ENCODE measurements at regions not wholly inside any gene's neighbourhood (a gene's known extent, or its start where the extent isn't known, plus 50 kb on each side); places are given as distances from the start of the nearest gene placed in this dataset.

DNA sequence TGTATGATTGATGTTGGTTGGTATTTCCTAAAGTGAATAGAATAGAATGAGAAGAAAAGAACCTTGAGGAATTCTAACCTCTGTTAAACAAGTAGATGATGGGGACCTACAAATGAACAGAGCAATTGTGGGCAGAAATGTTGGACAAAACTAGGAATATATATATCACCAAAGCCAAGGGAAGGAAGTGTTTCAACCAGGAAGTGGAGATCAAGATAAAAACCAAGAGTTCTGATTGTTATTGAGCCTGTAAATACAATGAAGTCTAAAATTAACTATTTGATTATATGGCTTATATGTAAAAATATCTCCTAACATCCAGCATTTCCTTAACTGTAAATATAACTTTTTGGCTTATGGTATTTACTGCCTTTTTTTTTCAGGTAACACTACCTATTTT is 730.0 kb downstream of the SOCS6 start:
- TF ChIP-seq CTCF (optimal IDR thresholded peaks at IDR 0.05 in 1 of 3, IDR thresholded peaks at IDR 0.05 in 1 of 3, conservative IDR thresholded peaks at IDR 0.05 in 1 of 3; ENCODE audit: extremely low read depth in 1 of 3, insufficient read depth in 2 of 3, low read length in 3 of 3) (no peak), EZH2 (IDR thresholded peaks at IDR 0.05; ENCODE audit: low read length) (no peak)
